ENCODE measurements at regions not wholly inside any gene's neighbourhood (a gene's known extent, or its start where the extent isn't known, plus 50 kb on each side); places are given as distances from the start of the nearest gene placed in this dataset.

GRCh38 chr7:54961391-54961790 is 57.4 kb upstream of the EGFR start:
- H3K79me2 ChIP-seq (replicated peaks; ENCODE audit: insufficient read depth): no peaks in the 10 kb centered on the region
- no peak overlapping the region for H3K27ac ChIP-seq (ENCODE audit: low read depth)
- H2AFZ ChIP-seq: no peak overlapping the region
- no peaks in the 10 kb centered on the region; the same call in 2 of the 3 replicates for H3K9me3 Mint-ChIP-seq
- no peak overlapping the region for H3K4me2 ChIP-seq
- no peak for TF ChIP-seq CREB1 (CRISPR knock-in tag; IDR thresholded peaks at IDR 0.05; ENCODE audit: low read depth)
- peaks cover 14% of the 10 kb centered on the region for H3K9me2 ChIP-seq (ENCODE audit: insufficient read depth)
- no peak overlapping the region for H3K4me3 ChIP-seq
- H3K27ac Mint-ChIP-seq: no peak overlapping the region
- H3K4me3 Mint-ChIP-seq: no peak overlapping the region
- no peaks in the 10 kb centered on the region for H3K36me3 ChIP-seq (ENCODE audit: insufficient read depth)
- H3K27me3 Mint-ChIP-seq (ENCODE audit: insufficient read depth, low read depth, poor library complexity): peaks cover 8% of the 10 kb centered on the region
- no peaks in the 10 kb centered on the region for H3K4me1 ChIP-seq (ENCODE audit: insufficient read depth)
- no peaks in the 10 kb centered on the region for H3K4me1 Mint-ChIP-seq
- no peaks in the 10 kb centered on the region for H3K27me3 ChIP-seq (ENCODE audit: insufficient read depth)
- no peak for ATAC-seq
- H4K20me1 ChIP-seq (replicated peaks; ENCODE audit: insufficient read depth): no peaks in the 10 kb centered on the region
- H3F3A ChIP-seq (replicated peaks; ENCODE audit: low read depth): no peaks in the 10 kb centered on the region
- no peak for DNase-seq (ENCODE audit: low spot score)
- no peaks in the 10 kb centered on the region for H3K36me3 Mint-ChIP-seq (ENCODE audit: low read depth)

GRCh38 chr7:54963155-54963554 is 55.7 kb upstream of the EGFR start:
- peaks cover 4% of the 10 kb centered on the region for H3K27me3 Mint-ChIP-seq (ENCODE audit: insufficient read depth, low read depth, poor library complexity)
- no peak overlapping the region for H3K27ac Mint-ChIP-seq
- H3K4me3 Mint-ChIP-seq: no peak overlapping the region
- Histone ChIP-seq H3K9me2 (ENCODE audit: insufficient read depth) (peaks cover 17% of the 10 kb centered on the region), H3F3A (replicated peaks; ENCODE audit: low read depth) (no peaks in the 10 kb centered on the region), H4K20me1 (replicated peaks; ENCODE audit: insufficient read depth) (no peaks in the 10 kb centered on the region), H2AFZ (no peak overlapping the region), H3K4me3 (no peak overlapping the region), H3K79me2 (replicated peaks; ENCODE audit: insufficient read depth) (no peaks in the 10 kb centered on the region), H3K27ac (ENCODE audit: low read depth) (no peak overlapping the region), H3K4me2 (no peak overlapping the region), H3K27me3 (ENCODE audit: insufficient read depth) (no peaks in the 10 kb centered on the region), H3K4me1 (ENCODE audit: insufficient read depth) (no peaks in the 10 kb centered on the region), H3K36me3 (ENCODE audit: insufficient read depth) (no peaks in the 10 kb centered on the region)
- no peaks in the 10 kb centered on the region for H3K9me3 Mint-ChIP-seq
- ATAC-seq (no peak), DNase-seq (ENCODE audit: low spot score) (no peak)
- no peaks in the 10 kb centered on the region for H3K36me3 Mint-ChIP-seq (ENCODE audit: low read depth)
- H3K4me1 Mint-ChIP-seq: no peaks in the 10 kb centered on the region
- TF ChIP-seq JUNB (IDR thresholded peaks at IDR 0.05; ENCODE audit: unreplicated experiment) (no peak), ZNF462 (CRISPR knock-in tag; IDR thresholded peaks at IDR 0.05) (no peak), EZH2phosphoT487 (IDR thresholded peaks at IDR 0.05; ENCODE audit: unreplicated experiment) (no peak), CREB1 (CRISPR knock-in tag; IDR thresholded peaks at IDR 0.05; ENCODE audit: low read depth) (no peak), ZNF114 (CRISPR knock-in tag; IDR thresholded peaks at IDR 0.05) (no peak)
- TF ChIP-seq, protein P1, sequence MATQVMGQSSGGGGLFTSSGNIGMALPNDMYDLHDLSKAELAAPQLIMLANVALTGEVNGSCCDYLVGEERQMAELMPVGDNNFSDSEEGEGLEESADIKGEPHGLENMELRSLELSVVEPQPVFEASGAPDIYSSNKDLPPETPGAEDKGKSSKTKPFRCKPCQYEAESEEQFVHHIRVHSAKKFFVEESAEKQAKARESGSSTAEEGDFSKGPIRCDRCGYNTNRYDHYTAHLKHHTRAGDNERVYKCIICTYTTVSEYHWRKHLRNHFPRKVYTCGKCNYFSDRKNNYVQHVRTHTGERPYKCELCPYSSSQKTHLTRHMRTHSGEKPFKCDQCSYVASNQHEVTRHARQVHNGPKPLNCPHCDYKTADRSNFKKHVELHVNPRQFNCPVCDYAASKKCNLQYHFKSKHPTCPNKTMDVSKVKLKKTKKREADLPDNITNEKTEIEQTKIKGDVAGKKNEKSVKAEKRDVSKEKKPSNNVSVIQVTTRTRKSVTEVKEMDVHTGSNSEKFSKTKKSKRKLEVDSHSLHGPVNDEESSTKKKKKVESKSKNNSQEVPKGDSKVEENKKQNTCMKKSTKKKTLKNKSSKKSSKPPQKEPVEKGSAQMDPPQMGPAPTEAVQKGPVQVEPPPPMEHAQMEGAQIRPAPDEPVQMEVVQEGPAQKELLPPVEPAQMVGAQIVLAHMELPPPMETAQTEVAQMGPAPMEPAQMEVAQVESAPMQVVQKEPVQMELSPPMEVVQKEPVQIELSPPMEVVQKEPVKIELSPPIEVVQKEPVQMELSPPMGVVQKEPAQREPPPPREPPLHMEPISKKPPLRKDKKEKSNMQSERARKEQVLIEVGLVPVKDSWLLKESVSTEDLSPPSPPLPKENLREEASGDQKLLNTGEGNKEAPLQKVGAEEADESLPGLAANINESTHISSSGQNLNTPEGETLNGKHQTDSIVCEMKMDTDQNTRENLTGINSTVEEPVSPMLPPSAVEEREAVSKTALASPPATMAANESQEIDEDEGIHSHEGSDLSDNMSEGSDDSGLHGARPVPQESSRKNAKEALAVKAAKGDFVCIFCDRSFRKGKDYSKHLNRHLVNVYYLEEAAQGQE (IDR thresholded peaks at IDR 0.05; ENCODE audit: unreplicated experiment): no peak

Data from GM23338 (cell line).